SU-DHL-6 (cell line): ENCODE measurements at regions not wholly inside any gene's neighbourhood (a gene's known extent, or its start where the extent isn't known, plus 50 kb on each side); places are given as distances from the start of the nearest gene placed in this dataset.

ENCODE experiments used
- EZH2phosphoT487 ChIP-seq: fragments of 200-600 bp; sonication (generic), shearing (Covaris generic); conservative IDR thresholded peaks from 2 replicates; pipeline ENCODE4 v1.6.1; 2018; ENCODE audit warnings: mild to moderate bottlenecking, antibody characterized with exemption, low read length, moderate library complexity, mixed read lengths
- TF ChIP-seq, protein P1 (sequence below): fragments of 200-600 bp; sonication (generic); IDR thresholded peaks from one replicate; pipeline ENCODE4 v1.5.1; 2017; ENCODE audit warnings: antibody characterized with exemption, mild to moderate bottlenecking, low read length, moderate library complexity; ENCODE audit not compliant: insufficient read depth, poor library complexity, severe bottlenecking

DNA sequence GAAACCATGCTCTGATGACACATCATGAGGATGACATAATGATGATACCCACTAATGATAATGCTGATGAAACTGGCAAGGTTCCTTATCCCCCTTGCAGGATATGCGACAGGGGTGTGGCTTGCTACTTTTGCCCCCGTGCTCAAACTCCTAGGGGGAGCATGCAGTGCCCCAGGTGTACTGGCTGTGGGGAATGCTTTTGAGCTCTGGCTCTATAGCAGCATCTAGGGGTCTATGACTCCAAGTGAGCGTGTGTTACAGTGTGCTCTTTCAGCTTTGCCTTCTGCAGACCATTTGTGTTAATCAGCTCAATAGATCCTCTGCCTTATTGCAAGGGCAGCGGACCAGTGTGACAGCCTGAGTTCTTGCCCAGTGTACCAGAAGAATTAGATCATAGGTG is 1239.5 kb downstream of the SI start:
- TF ChIP-seq, protein P1, sequence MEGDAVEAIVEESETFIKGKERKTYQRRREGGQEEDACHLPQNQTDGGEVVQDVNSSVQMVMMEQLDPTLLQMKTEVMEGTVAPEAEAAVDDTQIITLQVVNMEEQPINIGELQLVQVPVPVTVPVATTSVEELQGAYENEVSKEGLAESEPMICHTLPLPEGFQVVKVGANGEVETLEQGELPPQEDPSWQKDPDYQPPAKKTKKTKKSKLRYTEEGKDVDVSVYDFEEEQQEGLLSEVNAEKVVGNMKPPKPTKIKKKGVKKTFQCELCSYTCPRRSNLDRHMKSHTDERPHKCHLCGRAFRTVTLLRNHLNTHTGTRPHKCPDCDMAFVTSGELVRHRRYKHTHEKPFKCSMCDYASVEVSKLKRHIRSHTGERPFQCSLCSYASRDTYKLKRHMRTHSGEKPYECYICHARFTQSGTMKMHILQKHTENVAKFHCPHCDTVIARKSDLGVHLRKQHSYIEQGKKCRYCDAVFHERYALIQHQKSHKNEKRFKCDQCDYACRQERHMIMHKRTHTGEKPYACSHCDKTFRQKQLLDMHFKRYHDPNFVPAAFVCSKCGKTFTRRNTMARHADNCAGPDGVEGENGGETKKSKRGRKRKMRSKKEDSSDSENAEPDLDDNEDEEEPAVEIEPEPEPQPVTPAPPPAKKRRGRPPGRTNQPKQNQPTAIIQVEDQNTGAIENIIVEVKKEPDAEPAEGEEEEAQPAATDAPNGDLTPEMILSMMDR = no peak
- TF ChIP-seq EZH2phosphoT487 = no peak
